ENCODE measurements at regions not wholly inside any gene's neighbourhood (a gene's known extent, or its start where the extent isn't known, plus 50 kb on each side); places are given as distances from the start of the nearest gene placed in this dataset.

GRCh38 chr22:27347951-27348350, 453.6 kb downstream of the MN1 start:
- DNase-seq (ENCODE audit: extremely low read depth, insufficient read length), result no peak
- Histone ChIP-seq H3K36me3 (ENCODE audit: control insufficient read depth, insufficient read depth, low read length) (no peaks in the 10 kb centered on the region), H3K4me3 (replicated peaks; ENCODE audit: low read depth, low read length) (no peak overlapping the region), H3K27me3 (replicated peaks; ENCODE audit: control insufficient read depth, insufficient read depth, low read length) (no peaks in the 10 kb centered on the region)
- no peak for TF ChIP-seq CTCF (IDR thresholded peaks at IDR 0.05; ENCODE audit: insufficient read depth, low read length, poor library complexity, severe bottlenecking)

GRCh38 chr22:27348634-27349033, 452.9 kb downstream of the MN1 start:
- no peak for TF ChIP-seq CTCF (IDR thresholded peaks at IDR 0.05; ENCODE audit: insufficient read depth, low read length, poor library complexity, severe bottlenecking)
- no peak for DNase-seq (ENCODE audit: extremely low read depth, insufficient read length)

GRCh38 chr22:27349456-27349855, 452.1 kb downstream of the MN1 start:
- Histone ChIP-seq H3K4me3 (replicated peaks; ENCODE audit: low read depth, low read length) (no peak overlapping the region), H3K27me3 (replicated peaks; ENCODE audit: control insufficient read depth, insufficient read depth, low read length) (no peaks in the 10 kb centered on the region), H3K36me3 (ENCODE audit: control insufficient read depth, insufficient read depth, low read length) (no peaks in the 10 kb centered on the region)
- no peak for TF ChIP-seq CTCF (IDR thresholded peaks at IDR 0.05; ENCODE audit: insufficient read depth, low read length, poor library complexity, severe bottlenecking)
- DNase-seq (ENCODE audit: extremely low read depth, insufficient read length), result no peak

More at GRCh38 chr22:27348634-27349033, 452.9 kb downstream of the MN1 start:
- Histone ChIP-seq H3K4me3 (replicated peaks; ENCODE audit: low read depth, low read length) (no peak overlapping the region), H3K36me3 (ENCODE audit: control insufficient read depth, insufficient read depth, low read length) (no peaks in the 10 kb centered on the region), H3K27me3 (replicated peaks; ENCODE audit: control insufficient read depth, insufficient read depth, low read length) (no peaks in the 10 kb centered on the region)

GRCh38 chr22:27350306-27350705, 451.2 kb downstream of the MN1 start:
- no peak for TF ChIP-seq CTCF (IDR thresholded peaks at IDR 0.05; ENCODE audit: insufficient read depth, low read length, poor library complexity, severe bottlenecking)
- Histone ChIP-seq H3K27me3 (replicated peaks; ENCODE audit: control insufficient read depth, insufficient read depth, low read length) (no peaks in the 10 kb centered on the region), H3K36me3 (ENCODE audit: control insufficient read depth, insufficient read depth, low read length) (no peaks in the 10 kb centered on the region), H3K4me3 (replicated peaks; ENCODE audit: low read depth, low read length) (no peak overlapping the region)
- no peak for DNase-seq (ENCODE audit: extremely low read depth, insufficient read length)

- no peak for TF ChIP-seq CTCF (IDR thresholded peaks at IDR 0.05; ENCODE audit: insufficient read depth, low read length, poor library complexity, severe bottlenecking)
- H3K27me3 ChIP-seq (replicated peaks; ENCODE audit: control insufficient read depth, insufficient read depth, low read length), result no peaks in the 10 kb centered on the region
- H3K36me3 ChIP-seq (ENCODE audit: control insufficient read depth, insufficient read depth, low read length), result no peaks in the 10 kb centered on the region
- DNase-seq (ENCODE audit: extremely low read depth, insufficient read length), result no peak
- no peak overlapping the region for H3K4me3 ChIP-seq (replicated peaks; ENCODE audit: low read depth, low read length)
Observed at GRCh38 chr22:27352426-27352825, 449.1 kb downstream of the MN1 start.

Data from GM06990 (cell line).